HEK293T (cell line): ENCODE measurements at regions not wholly inside any gene's neighbourhood (a gene's known extent, or its start where the extent isn't known, plus 50 kb on each side); places are given as distances from the start of the nearest gene placed in this dataset.

ENCODE experiments used
- CTCF ChIA-PET: fragments of 350-600 bp; formaldehyde crosslinking; extraction: SDS; loops from one replicate; lab custom pipeline; 2021; ENCODE audit warnings: antibody characterized with exemption, inconsistent platforms; lab: Yijun Ruan, JAX
- POLR2A ChIA-PET: fragments of 350-600 bp; formaldehyde crosslinking; extraction: SDS; loops from one replicate; lab custom pipeline; 2020; ENCODE audit warnings: antibody characterized with exemption, inconsistent platforms; lab: Yijun Ruan, JAX
- DNase-seq: peaks from one replicate; pipeline ENCODE4 v3.0.0; 2012; ENCODE audit warnings: mixed read lengths; ENCODE audit errors: extremely low spot score
- ARNT ChIP-seq: fragments of 450-650 bp; IDR thresholded peaks from 2 replicates; pipeline ENCODE4 v1.6.1; 2017; ENCODE audit warnings: mild to moderate bottlenecking
- BHLHE40 ChIP-seq: fragments of 450-650 bp; IDR thresholded peaks from 2 replicates; pipeline ENCODE4 v1.6.1; 2016; ENCODE audit warnings: mild to moderate bottlenecking, moderate library complexity, borderline replicate concordance
- CTBP1 ChIP-seq: fragments of 450-650 bp; IDR thresholded peaks from 2 replicates; pipeline ENCODE4 v1.6.1; 2016; ENCODE audit warnings: borderline replicate concordance
- ELF4 ChIP-seq: fragments of 450-650 bp; IDR thresholded peaks from 2 replicates; pipeline ENCODE4 v1.6.1; 2017; ENCODE audit warnings: antibody characterized with exemption
- FOXA1 ChIP-seq: fragments of 450-650 bp; IDR thresholded peaks from 2 replicates; pipeline ENCODE4 v1.6.1; 2016; ENCODE audit warnings: mild to moderate bottlenecking
- FOXK2 ChIP-seq: fragments of 450-650 bp; IDR thresholded peaks from 2 replicates; pipeline ENCODE4 v1.6.1; 2016; ENCODE audit warnings: mild to moderate bottlenecking
- FOXM1 ChIP-seq: fragments of 450-650 bp; IDR thresholded peaks from 2 replicates; pipeline ENCODE4 v1.6.1; 2017; ENCODE audit warnings: mild to moderate bottlenecking, borderline replicate concordance
- HDGF ChIP-seq: fragments of 450-650 bp; IDR thresholded peaks from 2 replicates; pipeline ENCODE4 v1.6.1; 2017; ENCODE audit warnings: antibody characterized with exemption, borderline replicate concordance
- L3MBTL2 ChIP-seq: fragments of 450-650 bp; conservative IDR thresholded peaks from 2 replicates; pipeline ENCODE4 v1.6.1; 2016; ENCODE audit warnings: mild to moderate bottlenecking
- LEF1 ChIP-seq: fragments of 450-650 bp; IDR thresholded peaks from 2 replicates; pipeline ENCODE4 v1.6.1; 2017; ENCODE audit warnings: mild to moderate bottlenecking, borderline replicate concordance
- NFRKB ChIP-seq: fragments of 450-650 bp; IDR thresholded peaks from 2 replicates; pipeline ENCODE4 v1.6.1; 2016; ENCODE audit warnings: mild to moderate bottlenecking, moderate library complexity
- PKNOX1 ChIP-seq: fragments of 450-650 bp; IDR thresholded peaks from 2 replicates; pipeline ENCODE4 v1.6.1; 2016
- SP1 ChIP-seq: fragments of 450-650 bp; IDR thresholded peaks from 2 replicates; pipeline ENCODE4 v1.6.1; 2017
- SUZ12 ChIP-seq: fragments of 450-650 bp; IDR thresholded peaks from 2 replicates; pipeline ENCODE4 v1.6.1; 2016; ENCODE audit warnings: mild to moderate bottlenecking
- TARDBP ChIP-seq: fragments of 450-650 bp; IDR thresholded peaks from 2 replicates; pipeline ENCODE4 v1.6.1; 2016
- ZNF384 ChIP-seq: fragments of 450-650 bp; IDR thresholded peaks from 2 replicates; pipeline ENCODE4 v1.6.1; 2016

- CTCF ChIA-PET, result no interaction called here
Observed at GRCh38 chr5:173746047-173746646, 129.7 kb upstream of the BOD1 start.

GRCh38 chr5:173747876-173748275, 131.4 kb upstream of the BOD1 start:
- POLR2A ChIA-PET, result no interaction called here
- DNase-seq, result no peak
- CTCF ChIA-PET, result no interaction called here
- TF ChIP-seq NFRKB (no peak), ARNT (no peak), ZNF384 (no peak), SP1 (no peak), SUZ12 (no peak), TARDBP (no peak), FOXK2 (no peak), FOXA1 (no peak), ELF4 (no peak)

More at GRCh38 chr5:173746047-173746646, 129.7 kb upstream of the BOD1 start:
- no peak for DNase-seq
- POLR2A ChIA-PET, result no interaction called here
- no peak for TF ChIP-seq ARNT
- no peak for TF ChIP-seq HDGF
- TF ChIP-seq NFRKB, result no peak
- TF ChIP-seq TARDBP, result no peak
- no peak for TF ChIP-seq CTBP1
- TF ChIP-seq FOXM1, result no peak
- TF ChIP-seq ZNF384, result no peak
- TF ChIP-seq L3MBTL2, result no peak
- no peak for TF ChIP-seq SP1
- TF ChIP-seq LEF1, result no peak

GRCh38 chr5:173750538-173751265, 134.3 kb upstream of the BOD1 start:
- no peak for TF ChIP-seq HDGF
- TF ChIP-seq ZNF384, result no peak
- TF ChIP-seq BHLHE40, result no peak
- no peak for TF ChIP-seq SUZ12
- TF ChIP-seq CTBP1, result no peak
- no peak for TF ChIP-seq FOXA1
- TF ChIP-seq TARDBP, result no peak
- no peak for TF ChIP-seq LEF1
- ChIA-PET CTCF (no interaction called here), POLR2A (interaction anchor here (0.6 kb wide), 1 partner anchor 105 kb away, joined by 3 read pairs; no protein-coding TSS in a partner anchor)
- no peak for DNase-seq

- ChIA-PET CTCF (no interaction called here), POLR2A (no interaction called here)
- TF ChIP-seq ARNT (no peak), FOXM1 (no peak), NFRKB (no peak), ZNF384 (no peak), PKNOX1 (no peak), TARDBP (no peak), L3MBTL2 (no peak), CTBP1 (no peak), BHLHE40 (no peak), FOXA1 (no peak), SUZ12 (no peak), LEF1 (no peak), HDGF (no peak), SP1 (no peak), ELF4 (no peak), FOXK2 (no peak)
- DNase-seq, result no peak
Observed at GRCh38 chr5:173751266-173751600, 134.8 kb upstream of the BOD1 start.

GRCh38 chr5:173752653-173753052, 135.5 kb upstream of the CPEB4 start:
- no peak for DNase-seq
- TF ChIP-seq ELF4 (no peak), ARNT (no peak), L3MBTL2 (no peak), ZNF384 (no peak), SP1 (no peak), PKNOX1 (no peak), FOXA1 (no peak), FOXM1 (no peak), HDGF (no peak), CTBP1 (no peak), SUZ12 (no peak)
- ChIA-PET POLR2A (interaction anchor here (1.0 kb wide), 1 partner anchor 17 kb away, joined by 4 read pairs; no protein-coding TSS in a partner anchor), CTCF (interaction anchor here (1.0 to 1.3 kb wide), 2 partner anchors 123 to 137 kb away, joined by 3 to 4 read pairs; no protein-coding TSS in a partner anchor)

- no peak for TF ChIP-seq PKNOX1
- peak; percentile 19; the same call in 1 of the 2 replicates for TF ChIP-seq L3MBTL2
- no peak for TF ChIP-seq CTBP1
- no peak for TF ChIP-seq SP1
- no peak for TF ChIP-seq HDGF
- TF ChIP-seq NFRKB, result no peak
- ChIA-PET CTCF (interaction anchor here (0.6 to 1.3 kb wide), 3 partner anchors 124 to 1292 kb away, joined by 3 to 4 read pairs (median 3); no protein-coding TSS in a partner anchor), POLR2A (interaction anchor here (1.0 to 1.4 kb wide), 4 partner anchors 8 to 18 kb away, joined by 3 to 9 read pairs (median 4); no protein-coding TSS in a partner anchor)
- DNase-seq, result peak; percentile 90
Observed at GRCh38 chr5:173753307-173754168, 134.6 kb upstream of the CPEB4 start.
